Neural cell (in vitro differentiated cells): ENCODE measurements at regions not wholly inside any gene's neighbourhood (a gene's known extent, or its start where the extent isn't known, plus 50 kb on each side); places are given as distances from the start of the nearest gene placed in this dataset.

Experiments used
- H2AFZ ChIP-seq: fragments of 200-600, 300-800 bp; sonication (generic), shearing (Covaris generic); 2 replicates; pipeline ENCODE4 v1.6.0; 2014; ENCODE audit warnings: low read depth, mild to moderate bottlenecking, antibody characterized with exemption, low read length, moderate library complexity
- H3F3A ChIP-seq: fragments of 200-600 bp; shearing (Covaris generic); 2 replicates; pipeline ENCODE4 v1.6.1; 2016; ENCODE audit warnings: mild to moderate bottlenecking, moderate library complexity, mixed read lengths, antibody characterized with exemption, low read length; ENCODE audit not compliant: insufficient read depth, poor library complexity, severe bottlenecking
- H3K27ac ChIP-seq: fragments of 200-600, 300-800 bp; sonication (generic), shearing (Covaris generic); 2 replicates; pipeline ENCODE4 v1.5.1; 2014; ENCODE audit warnings: mild to moderate bottlenecking, low read length, moderate library complexity
- H3K27me3 ChIP-seq: fragments of 300-800, 200-600 bp; sonication (generic), shearing (Covaris generic); 2 replicates; pipeline ENCODE4 v1.6.0; 2014; ENCODE audit warnings: mild to moderate bottlenecking, low read depth, low read length, moderate library complexity; ENCODE audit not compliant: insufficient read depth
- H3K36me3 ChIP-seq: fragments of 300-800, 200-600 bp; sonication (generic), shearing (Covaris generic); 2 replicates; pipeline ENCODE4 v1.5.1; 2014; ENCODE audit warnings: mild to moderate bottlenecking, antibody characterized with exemption, low read length, moderate library complexity; ENCODE audit not compliant: insufficient read depth
- H3K4me2 ChIP-seq: fragments of 300-800, 200-600 bp; sonication (generic), shearing (Covaris generic); 2 replicates; pipeline ENCODE4 v1.6.0; 2014; ENCODE audit warnings: mild to moderate bottlenecking, low read length
- H3K4me3 ChIP-seq: fragments of 300-800, 200-600 bp; sonication (generic), shearing (Covaris generic); 2 replicates; pipeline ENCODE4 v1.5.1; 2014; ENCODE audit warnings: mild to moderate bottlenecking, low read length, moderate library complexity
- H3K79me2 ChIP-seq: fragments of 200-600 bp; shearing (Covaris generic); replicated peaks from 2 replicates; pipeline ENCODE4 v1.6.0; 2014; ENCODE audit warnings: mild to moderate bottlenecking, low read length, moderate library complexity; ENCODE audit not compliant: insufficient read depth
- H3K9ac ChIP-seq: fragments of 300-800, 200-600 bp; sonication (generic), shearing (Covaris generic); 2 replicates; pipeline ENCODE4 v1.6.1; 2016; ENCODE audit warnings: mild to moderate bottlenecking, low read length, mixed read lengths
- H3K9me2 ChIP-seq: fragments of 200-600 bp; shearing (Covaris generic); 2 replicates; pipeline ENCODE4 v1.6.1; 2016; ENCODE audit warnings: mild to moderate bottlenecking, low read length, mixed read lengths; ENCODE audit not compliant: insufficient read depth
- H3K9me3 ChIP-seq: fragments of 200-600, 300-800 bp; sonication (generic), shearing (Covaris generic); 2 replicates; pipeline ENCODE4 v1.6.1; 2016; ENCODE audit warnings: mild to moderate bottlenecking, mixed run types, low read length, moderate library complexity, mixed read lengths
- H4K20me1 ChIP-seq: fragments of 200-600 bp; shearing (Covaris generic); 2 replicates; pipeline ENCODE4 v1.6.1; 2016; ENCODE audit warnings: mild to moderate bottlenecking, mixed run types; ENCODE audit not compliant: insufficient read depth
- EP300 ChIP-seq: fragments of 450-650 bp; conservative IDR thresholded peaks from 2 replicates; pipeline ENCODE4 v1.6.1; 2014; ENCODE audit warnings: antibody characterized with exemption, mild to moderate bottlenecking, moderate library complexity; ENCODE audit not compliant: poor library complexity, severe bottlenecking
- EZH2 ChIP-seq: fragments of 200-600, 300-800 bp; shearing (Covaris generic), sonication (generic); IDR thresholded peaks from 2 replicates; pipeline ENCODE4 v1.6.1; 2014; ENCODE audit warnings: antibody characterized with exemption, low read length, borderline replicate concordance, mild to moderate bottlenecking; ENCODE audit not compliant: insufficient read depth, poor library complexity, severe bottlenecking
- MXI1 ChIP-seq: fragments of 450-650 bp; conservative IDR thresholded peaks from 2 replicates; pipeline ENCODE4 v1.6.1; 2014; ENCODE audit warnings: antibody characterized with exemption, mild to moderate bottlenecking; ENCODE audit not compliant: poor library complexity, severe bottlenecking
- POLR2AphosphoS5 ChIP-seq: IDR thresholded peaks from 2 replicates; pipeline ENCODE4 v1.6.1; 2012
- RAD21 ChIP-seq: fragments of 450-650 bp; conservative IDR thresholded peaks from 2 replicates; pipeline ENCODE4 v1.6.1; 2014; ENCODE audit warnings: antibody characterized with exemption, mild to moderate bottlenecking, moderate library complexity
- REST ChIP-seq: IDR thresholded peaks from 2 replicates; pipeline ENCODE4 v1.6.1; 2012; ENCODE audit warnings: borderline replicate concordance
- SMC3 ChIP-seq: fragments of 450-650 bp; conservative IDR thresholded peaks from 2 replicates; pipeline ENCODE4 v1.6.1; 2014; ENCODE audit warnings: antibody characterized with exemption, mild to moderate bottlenecking, moderate library complexity; ENCODE audit not compliant: poor library complexity
- TAF1 ChIP-seq: IDR thresholded peaks from 2 replicates; pipeline ENCODE4 v1.6.1; 2012; ENCODE audit warnings: low read depth
- TF ChIP-seq, protein P1 (sequence below): fragments of 450-650 bp; IDR thresholded peaks from 2 replicates; pipeline ENCODE4 v1.5.1; 2014; ENCODE audit warnings: antibody characterized with exemption, mild to moderate bottlenecking, moderate library complexity; ENCODE audit not compliant: poor library complexity, severe bottlenecking

GRCh38 chr7:50856806-50857205 is 74.1 kb upstream of the GRB10 start:
- no peaks in the 10 kb centered on the region for H4K20me1 ChIP-seq
- H3K4me2 ChIP-seq, result no peak overlapping the region
- H3K36me3 ChIP-seq, result no peaks in the 10 kb centered on the region
- no peak overlapping the region for H3K9ac ChIP-seq
- TF ChIP-seq POLR2AphosphoS5, result no peak
- TF ChIP-seq, protein P1, sequence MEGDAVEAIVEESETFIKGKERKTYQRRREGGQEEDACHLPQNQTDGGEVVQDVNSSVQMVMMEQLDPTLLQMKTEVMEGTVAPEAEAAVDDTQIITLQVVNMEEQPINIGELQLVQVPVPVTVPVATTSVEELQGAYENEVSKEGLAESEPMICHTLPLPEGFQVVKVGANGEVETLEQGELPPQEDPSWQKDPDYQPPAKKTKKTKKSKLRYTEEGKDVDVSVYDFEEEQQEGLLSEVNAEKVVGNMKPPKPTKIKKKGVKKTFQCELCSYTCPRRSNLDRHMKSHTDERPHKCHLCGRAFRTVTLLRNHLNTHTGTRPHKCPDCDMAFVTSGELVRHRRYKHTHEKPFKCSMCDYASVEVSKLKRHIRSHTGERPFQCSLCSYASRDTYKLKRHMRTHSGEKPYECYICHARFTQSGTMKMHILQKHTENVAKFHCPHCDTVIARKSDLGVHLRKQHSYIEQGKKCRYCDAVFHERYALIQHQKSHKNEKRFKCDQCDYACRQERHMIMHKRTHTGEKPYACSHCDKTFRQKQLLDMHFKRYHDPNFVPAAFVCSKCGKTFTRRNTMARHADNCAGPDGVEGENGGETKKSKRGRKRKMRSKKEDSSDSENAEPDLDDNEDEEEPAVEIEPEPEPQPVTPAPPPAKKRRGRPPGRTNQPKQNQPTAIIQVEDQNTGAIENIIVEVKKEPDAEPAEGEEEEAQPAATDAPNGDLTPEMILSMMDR, result no peak
- no peak for TF ChIP-seq RAD21
- TF ChIP-seq EZH2, result no peak
- no peak for TF ChIP-seq TAF1
- TF ChIP-seq SMC3, result no peak
- TF ChIP-seq EP300, result no peak
- no peak for TF ChIP-seq MXI1
- TF ChIP-seq REST, result no peak
- no peaks in the 10 kb centered on the region for H3K27me3 ChIP-seq
- H3K9me2 ChIP-seq, result no peaks in the 10 kb centered on the region
- no peak overlapping the region for H3K4me3 ChIP-seq
- H3K27ac ChIP-seq, result no peak overlapping the region
- H2AFZ ChIP-seq, result no peak overlapping the region
- no peaks in the 10 kb centered on the region for H3F3A ChIP-seq
- H3K9me3 ChIP-seq, result no peaks in the 10 kb centered on the region
- no peaks in the 10 kb centered on the region for H3K79me2 ChIP-seq

GRCh38 chr7:50856231-50856630 is 73.5 kb upstream of the GRB10 start:
- Histone ChIP-seq H4K20me1 (no peaks in the 10 kb centered on the region), H2AFZ (no peak overlapping the region), H3K27me3 (no peaks in the 10 kb centered on the region), H3K36me3 (no peaks in the 10 kb centered on the region), H3K9ac (no peak overlapping the region), H3K9me2 (no peaks in the 10 kb centered on the region), H3K4me2 (no peak overlapping the region), H3F3A (no peaks in the 10 kb centered on the region), H3K4me3 (no peak overlapping the region), H3K9me3 (no peaks in the 10 kb centered on the region), H3K27ac (no peak overlapping the region), H3K79me2 (no peaks in the 10 kb centered on the region)
- TF ChIP-seq RAD21 (no peak), REST (no peak), SMC3 (no peak), EZH2 (no peak), TAF1 (no peak), MXI1 (no peak)
- TF ChIP-seq, protein P1, result no peak
